ENCODE measurements at regions not wholly inside any gene's neighbourhood (a gene's known extent, or its start where the extent isn't known, plus 50 kb on each side); places are given as distances from the start of the nearest gene placed in this dataset.

DNA sequence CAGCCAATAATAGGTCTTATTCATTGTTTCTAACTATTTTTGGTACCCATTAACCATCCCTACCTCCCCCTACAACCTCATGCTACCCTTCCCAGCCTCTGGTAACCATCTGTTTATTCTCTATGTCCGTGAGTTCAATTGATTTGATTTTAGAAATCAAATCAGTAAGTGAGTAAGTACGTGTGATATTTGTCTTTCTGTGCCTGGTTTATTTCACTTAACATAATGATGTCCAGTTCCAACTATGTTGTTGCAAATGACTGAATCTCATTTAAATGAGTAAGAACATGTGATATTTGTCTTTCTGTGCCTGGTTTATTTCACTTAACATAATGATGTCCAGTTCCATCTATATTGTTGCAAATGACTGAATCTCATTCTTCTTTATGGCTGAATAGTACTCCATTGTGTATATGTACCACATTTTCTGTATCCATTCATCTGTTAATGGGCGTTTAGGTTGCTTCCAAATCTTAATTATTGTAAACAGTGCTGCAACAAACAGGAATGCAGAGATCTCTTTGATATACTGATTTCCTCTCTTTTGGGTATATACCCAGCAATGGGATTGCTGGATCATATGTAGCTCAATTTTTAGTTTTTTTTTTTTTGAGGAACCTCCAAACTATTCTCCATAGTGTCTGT, 49.7 kb upstream of the BICC1 start:
- Histone ChIP-seq H3K27ac (no peak overlapping the region), H3K27me3 (ENCODE audit: insufficient read depth, low read depth) (no peaks in the 10 kb centered on the region), H3K4me3 (no peak overlapping the region), H2AFZ (no peak overlapping the region), H3K9me2 (ENCODE audit: insufficient read depth) (no peaks in the 10 kb centered on the region), H3F3A (ENCODE audit: insufficient read depth, low read depth) (no peaks in the 10 kb centered on the region), H3K36me3 (ENCODE audit: low read depth) (no peaks in the 10 kb centered on the region), H3K79me2 (ENCODE audit: low read depth) (no peaks in the 10 kb centered on the region), H3K9me3 (ENCODE audit: insufficient read depth, low read depth) (no peaks in the 10 kb centered on the region), H3K4me2 (no peak overlapping the region), H3K4me1 (replicated peaks; ENCODE audit: insufficient read depth) (no peaks in the 10 kb centered on the region), H4K20me1 (ENCODE audit: insufficient read depth) (no peaks in the 10 kb centered on the region)
- intact Hi-C loops (cut with micrococcal nuclease; ENCODE audit: unreplicated experiment) = no loop called here
- POLR2A ChIA-PET (ENCODE audit: unreplicated experiment) = no interaction called here
- TF ChIP-seq CTCF (conservative IDR thresholded peaks at IDR 0.05) (no peak), EZH2 (IDR thresholded peaks at IDR 0.05; ENCODE audit: low read depth) (no peak)
- no TSS peak for BruUV-seq (replicated peaks)
- DNase-seq = no peak
- CTCF ChIA-PET = no interaction called here
